HepG2 (cell line): ENCODE measurements at regions not wholly inside any gene's neighbourhood (a gene's known extent, or its start where the extent isn't known, plus 50 kb on each side); places are given as distances from the start of the nearest gene placed in this dataset.

Source experiments
- GFI1 ChIP-seq: sonication (generic); formaldehyde crosslinking; IDR thresholded peaks from 2 replicates; pipeline ENCODE4 v1.5.0; 2020; ENCODE audit warnings: missing genetic modification reagents, mild to moderate bottlenecking, borderline replicate concordance
- HDAC6 ChIP-seq: fragments of 200-600 bp; sonication (generic); IDR thresholded peaks from 2 replicates; pipeline ENCODE4 v1.7.0; 2017; ENCODE audit warnings: mild to moderate bottlenecking, antibody characterized with exemption, low read length, low read depth
- NR2F6 ChIP-seq, 2 experiments: IDR thresholded peaks; 2 replicates each; pipeline ENCODE4 v1.6.1; 2016; ENCODE audit warnings: antibody characterized with exemption in 1 of 2, mild to moderate bottlenecking in 1 of 2
- SOX6 ChIP-seq, 2 experiments: fragments of 450-650 bp in 1 of 2; sonication (generic) in 1 of 2; formaldehyde crosslinking in 1 of 2; IDR thresholded peaks; 2 replicates each; pipeline versions ENCODE4 v1.4.0 to v1.6.1; 2017 to 2020; ENCODE audit warnings: antibody characterized with exemption in 1 of 2, mild to moderate bottlenecking in 1 of 2, missing genetic modification reagents in 1 of 2
- ZFP90 ChIP-seq: sonication (generic); formaldehyde crosslinking; IDR thresholded peaks from 2 replicates; pipeline ENCODE4 v1.8.0; 2022; ENCODE audit warnings: missing genetic modification reagents, mild to moderate bottlenecking, inconsistent platforms, borderline replicate concordance
- ZNF142 ChIP-seq: sonication (generic); formaldehyde crosslinking; IDR thresholded peaks from 2 replicates; pipeline ENCODE4 v1.4.0; 2020; ENCODE audit warnings: missing genetic modification reagents
- small RNA-seq, 3 experiments: library from RNA; depleted of rRNA; stranded (forward); fragments of <200 nt; gene quantifications; one replicate each; pipeline ENCODE3, GENCODE V24; 2012; ENCODE audit warnings: low read depth in 2 of 3, low replicate concordance in 1 of 3; ENCODE audit not compliant: insufficient read length in 3 of 3, insufficient read depth in 2 of 3

DNA sequence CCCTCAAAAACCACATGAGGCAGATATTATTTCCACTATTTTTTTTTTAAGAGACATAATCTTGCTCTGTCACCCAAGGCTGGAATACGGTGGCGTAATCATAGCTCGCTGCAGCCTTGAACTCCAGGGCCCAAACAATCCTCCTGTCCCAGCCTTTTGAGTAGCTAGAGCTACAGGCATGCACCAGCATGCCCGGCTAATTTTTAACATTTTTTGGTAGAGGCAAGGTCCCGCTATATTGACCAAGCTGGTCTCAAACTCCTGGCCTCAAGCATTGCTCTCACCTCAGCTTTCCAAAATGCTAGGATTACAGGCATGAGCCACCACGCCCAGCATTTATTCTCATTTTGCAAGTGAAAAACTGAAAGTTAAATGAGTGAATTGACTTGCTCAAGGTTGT, 50.8 kb upstream of the PIAS1 start (continued):
- TF ChIP-seq ZNF142 (CRISPR knock-in tag) = no peak
- TF ChIP-seq NR2F6 (IDR thresholded peaks at IDR 0.05) = peak; percentile 19; the same call in 1 of the 2 replicates
- peak; percentile 46; the same call in 1 of the 2 replicates for TF ChIP-seq NR2F6 (CRISPR knock-in tag; IDR thresholded peaks at IDR 0.05)
- TF ChIP-seq ZFP90 = peak; percentile 99
- TF ChIP-seq GFI1 (CRISPR knock-in tag) = peak; percentile 27; the same call in 1 of the 2 replicates
- TF ChIP-seq HDAC6 = no peak
- TF ChIP-seq SOX6 (IDR thresholded peaks at IDR 0.05) = no peak
- 0 out of 2 replicates have a peak, but pooled peaks have one; percentile 16 for TF ChIP-seq SOX6 (CRISPR knock-in tag; IDR thresholded peaks at IDR 0.05)

Small RNA genes in the stretch of these regions (small RNA-seq; reads per million reads assigned to genes)
- gene AC022254.1 = 0 reads per million in 3 experiments
